Stimulated activated CD4-positive, alpha-beta T cell treated with anti-CD3 and anti-CD28 coated beads, Interleukin-4, amount 100 ng/mL, for 4 hours (primary cell): ENCODE measurements at regions not wholly inside any gene's neighbourhood (a gene's known extent, or its start where the extent isn't known, plus 50 kb on each side); places are given as distances from the start of the nearest gene placed in this dataset.

Experiments used
- DNase-seq, 2 experiments: peaks; one replicate each; pipeline ENCODE4 v3.0.0-alpha.2; 2020

- no peak for DNase-seq
Measured at GRCh38 chr15:79373113-79373512, 59.0 kb upstream of the MINAR1 start.

- no peak for DNase-seq
Measured at GRCh38 chr15:79373728-79374127, 58.4 kb upstream of the MINAR1 start.

GRCh38 chr15:79376383-79376782 is 55.8 kb upstream of the MINAR1 start:
- DNase-seq: no peak

- DNase-seq: no peak
Measured at GRCh38 chr15:79378394-79379109, 53.6 kb upstream of the MINAR1 start.

GRCh38 chr15:79380755-79381497 is 51.2 kb upstream of the MINAR1 start:
- peak; percentile 57 to 75 for DNase-seq

- no peak for DNase-seq
Measured at GRCh38 chr15:79381593-79381992, 50.5 kb upstream of the MINAR1 start.
